Activated naive CD4-positive, alpha-beta T cell treated with anti-CD3 and anti-CD28 coated beads, Interleukin-2, amount 50 U/mL, for 72 hours (primary cell): ENCODE measurements at regions not wholly inside any gene's neighbourhood (a gene's known extent, or its start where the extent isn't known, plus 50 kb on each side); places are given as distances from the start of the nearest gene placed in this dataset.

ENCODE experiments used
- ATAC-seq, 2 donors: fragments of 150-1000 bp; cut with Tn5 transposase; 2 replicates each; pipeline ENCODE4 v1.10.0; 2021; ENCODE audit warnings: mild to moderate bottlenecking in 2 of 2, moderate library complexity in 2 of 2
- DNase-seq, 2 donors: peaks; one replicate each; pipeline ENCODE4 v3.0.0; 2021 to 2022; ENCODE audit warnings: low spot score in 2 of 2
- H3K27ac Mint-ChIP-seq, 2 donors: one replicate each; pipeline ENCODE4 v1.8.0; 2022; ENCODE audit warnings: mild to moderate bottlenecking in 2 of 2, mixed read lengths in 2 of 2
- H3K36me3 Mint-ChIP-seq, 2 donors: one replicate each; pipeline ENCODE4 v1.8.0; 2022; ENCODE audit warnings: mixed read lengths in 2 of 2
- H3K9me3 Mint-ChIP-seq, 2 donors: one replicate each; pipeline ENCODE4 v1.8.0; 2022; ENCODE audit warnings: mixed read lengths in 2 of 2

GRCh38 chr4:147042046-147042445 lies 96.4 kb upstream of the TTC29 start:
- no peaks in the 10 kb centered on the region for H3K36me3 Mint-ChIP-seq
- ATAC-seq: no peak
- H3K27ac Mint-ChIP-seq: no peak overlapping the region
- H3K9me3 Mint-ChIP-seq: peaks cover 0 to 5% of the 10 kb centered on the region in 2 donors
- DNase-seq: no peak

GRCh38 chr4:147044241-147044640 lies 98.6 kb upstream of the TTC29 start:
- DNase-seq (no peak), ATAC-seq (no peak)
- no peaks in the 10 kb centered on the region for H3K36me3 Mint-ChIP-seq
- no peak overlapping the region for H3K27ac Mint-ChIP-seq
- H3K9me3 Mint-ChIP-seq: peaks cover 0 to 5% of the 10 kb centered on the region in 2 donors

- DNase-seq: no peak
- peaks cover 0 to 16% of the 10 kb centered on the region in 2 donors for H3K36me3 Mint-ChIP-seq
- no peak for ATAC-seq
- H3K27ac Mint-ChIP-seq: no peak overlapping the region
- H3K9me3 Mint-ChIP-seq: peaks cover 0 to 5% of the 10 kb centered on the region in 2 donors
Measured at GRCh38 chr4:147049946-147050345, 104.3 kb upstream of the TTC29 start.

GRCh38 chr4:147050356-147050765 lies 104.7 kb upstream of the TTC29 start:
- ATAC-seq (no peak), DNase-seq (no peak)
- Mint-ChIP-seq H3K9me3 (peaks cover 2 to 5% of the 10 kb centered on the region in 2 donors), H3K27ac (no peak overlapping the region), H3K36me3 (peaks cover 0 to 20% of the 10 kb centered on the region in 2 donors)

GRCh38 chr4:147052361-147052760 lies 106.7 kb upstream of the TTC29 start:
- Mint-ChIP-seq H3K27ac (no peak overlapping the region), H3K9me3 (peaks cover 5 to 6% of the 10 kb centered on the region in 2 donors), H3K36me3 (peaks cover 0 to 24% of the 10 kb centered on the region in 2 donors)
- ATAC-seq: no peak
- no peak for DNase-seq

GRCh38 chr4:147054228-147054872 lies 108.7 kb upstream of the TTC29 start:
- no peak for ATAC-seq

GRCh38 chr4:147056940-147057610 lies 111.4 kb upstream of the TTC29 start:
- no peak for DNase-seq
- peaks cover 0 to 15% of the 10 kb centered on the region in 2 donors for H3K36me3 Mint-ChIP-seq
- H3K27ac Mint-ChIP-seq: peak overlapping the region; percentile 65 to 86
- peak; percentile 26 to 44 for ATAC-seq
- peaks cover 5 to 6% of the 10 kb centered on the region in 2 donors for H3K9me3 Mint-ChIP-seq

More at GRCh38 chr4:147054228-147054872, 108.7 kb upstream of the TTC29 start:
- DNase-seq: no peak
- Mint-ChIP-seq H3K27ac (no peak overlapping the region), H3K36me3 (peaks cover 0 to 23% of the 10 kb centered on the region in 2 donors), H3K9me3 (peaks cover 5 to 6% of the 10 kb centered on the region in 2 donors)

- DNase-seq: no peak
- Mint-ChIP-seq H3K27ac (peak overlapping the region; percentile 65 to 86), H3K36me3 (peaks cover 0 to 15% of the 10 kb centered on the region in 2 donors), H3K9me3 (peaks cover 5 to 6% of the 10 kb centered on the region in 2 donors)
- ATAC-seq: peak in 1 of 2 donors; percentile 13
Measured at GRCh38 chr4:147057611-147058190, 112.0 kb upstream of the TTC29 start.

GRCh38 chr4:147059064-147059731 lies 113.5 kb upstream of the TTC29 start:
- H3K9me3 Mint-ChIP-seq: peaks cover 5 to 6% of the 10 kb centered on the region in 2 donors
- no peak for ATAC-seq
- H3K27ac Mint-ChIP-seq: no peak overlapping the region
- H3K36me3 Mint-ChIP-seq: peaks cover 0 to 9% of the 10 kb centered on the region in 2 donors
- no peak for DNase-seq

GRCh38 chr4:147060151-147060931 lies 114.7 kb upstream of the TTC29 start:
- H3K27ac Mint-ChIP-seq: no peak overlapping the region
- H3K9me3 Mint-ChIP-seq: peaks cover 5% of the 10 kb centered on the region in 2 donors
- ATAC-seq (no peak), DNase-seq (no peak)
- H3K36me3 Mint-ChIP-seq: peaks cover 0 to 5% of the 10 kb centered on the region in 2 donors

GRCh38 chr4:147064856-147065255 lies 119.2 kb upstream of the TTC29 start:
- no peaks in the 10 kb centered on the region for H3K9me3 Mint-ChIP-seq
- H3K27ac Mint-ChIP-seq: no peak overlapping the region
- ATAC-seq: no peak
- H3K36me3 Mint-ChIP-seq: peaks cover 0 to 3% of the 10 kb centered on the region in 2 donors
- DNase-seq: no peak

- peaks cover 7 to 11% of the 10 kb centered on the region in 2 donors for H3K36me3 Mint-ChIP-seq
- peaks cover 3 to 4% of the 10 kb centered on the region in 2 donors for H3K9me3 Mint-ChIP-seq
- DNase-seq (no peak), ATAC-seq (no peak)
- H3K27ac Mint-ChIP-seq: no peak overlapping the region
Measured at GRCh38 chr4:147068564-147068963, 122.9 kb upstream of the TTC29 start.

GRCh38 chr4:147071209-147071740 lies 125.6 kb upstream of the TTC29 start:
- ATAC-seq (no peak), DNase-seq (no peak)
- Mint-ChIP-seq H3K27ac (no peak overlapping the region), H3K9me3 (peaks cover 4 to 6% of the 10 kb centered on the region in 2 donors), H3K36me3 (peaks cover 7 to 11% of the 10 kb centered on the region in 2 donors)

- no peak overlapping the region for H3K27ac Mint-ChIP-seq
- no peak for DNase-seq
- H3K9me3 Mint-ChIP-seq: peaks cover 6 to 11% of the 10 kb centered on the region in 2 donors
- peaks cover 5 to 7% of the 10 kb centered on the region in 2 donors for H3K36me3 Mint-ChIP-seq
- ATAC-seq: no peak
Measured at GRCh38 chr4:147076179-147076578, 130.5 kb upstream of the TTC29 start.

- DNase-seq (no peak), ATAC-seq (no peak)
- no peak overlapping the region for H3K27ac Mint-ChIP-seq
Measured at GRCh38 chr4:147076728-147077127, 131.1 kb upstream of the TTC29 start.

GRCh38 chr4:147078362-147078761 lies 132.7 kb upstream of the TTC29 start:
- no peaks in the 10 kb centered on the region for H3K36me3 Mint-ChIP-seq
- ATAC-seq (no peak), DNase-seq (no peak)
- peaks cover 3 to 7% of the 10 kb centered on the region in 2 donors for H3K9me3 Mint-ChIP-seq
- no peak overlapping the region for H3K27ac Mint-ChIP-seq

More at GRCh38 chr4:147076728-147077127, 131.1 kb upstream of the TTC29 start:
- Mint-ChIP-seq H3K9me3 (peaks cover 6 to 11% of the 10 kb centered on the region in 2 donors), H3K36me3 (peaks cover 5 to 7% of the 10 kb centered on the region in 2 donors)
